H9 (cell line): ENCODE measurements at regions not wholly inside any gene's neighbourhood (a gene's known extent, or its start where the extent isn't known, plus 50 kb on each side); places are given as distances from the start of the nearest gene placed in this dataset.
"Not testable (repeated sequence)": the region's sequence is repeated elsewhere in the genome, so short reads cannot be mapped to it uniquely, and the experiment has no call there.

Experiments used
- DNase-seq: peaks from one replicate; pipeline ENCODE4 v3.0.0-alpha.2; 2017
- H2AFZ ChIP-seq: one replicate; pipeline ENCODE4 v1.6.1; 2013; ENCODE audit warnings: mild to moderate bottlenecking, low read length, control low read depth, moderate library complexity
- H2AK5ac ChIP-seq: 2 replicates; pipeline ENCODE4 v1.6.1; 2013; ENCODE audit warnings: low read length, control low read depth, mixed read lengths; ENCODE audit not compliant: insufficient read length
- H2BK120ac ChIP-seq: one replicate; pipeline ENCODE4 v1.6.1; 2013; ENCODE audit warnings: low read depth, mild to moderate bottlenecking, low read length, control low read depth, inconsistent platforms; ENCODE audit not compliant: poor library complexity, severe bottlenecking
- H2BK12ac ChIP-seq: 2 replicates; pipeline ENCODE4 v1.6.1; 2013; ENCODE audit warnings: low read length, control low read depth, mixed read lengths, low read depth; ENCODE audit not compliant: insufficient read length
- H2BK15ac ChIP-seq: 2 replicates; pipeline ENCODE4 v1.6.1; 2013; ENCODE audit warnings: low read depth, low read length, control low read depth
- H2BK20ac ChIP-seq: one replicate; pipeline ENCODE4 v1.6.1; 2013; ENCODE audit warnings: low read depth, mild to moderate bottlenecking, low read length, control low read depth, inconsistent platforms; ENCODE audit not compliant: poor library complexity, severe bottlenecking
- H2BK5ac ChIP-seq: 2 replicates; pipeline ENCODE4 v1.6.1; 2013; ENCODE audit warnings: low read length, control low read depth, mixed read lengths; ENCODE audit not compliant: insufficient read length
- H3K14ac ChIP-seq: 2 replicates; pipeline ENCODE4 v1.6.1; 2013; ENCODE audit warnings: low read length, control low read depth; ENCODE audit not compliant: insufficient read depth
- H3K18ac ChIP-seq: 2 replicates; pipeline ENCODE4 v1.6.1; 2013; ENCODE audit warnings: low read depth, mild to moderate bottlenecking, mixed read lengths, low read length, control low read depth; ENCODE audit not compliant: insufficient read length
- H3K23ac ChIP-seq: 2 replicates; pipeline ENCODE4 v1.6.1; 2013; ENCODE audit warnings: low read length, control low read depth, mixed read lengths, low read depth; ENCODE audit not compliant: insufficient read length
- H3K23me2 ChIP-seq: 2 replicates; pipeline ENCODE4 v1.6.1; 2013; ENCODE audit warnings: low read depth, mild to moderate bottlenecking, mixed read lengths, low read length, control low read depth; ENCODE audit not compliant: insufficient read length, poor library complexity, severe bottlenecking
- H3K27ac ChIP-seq: 2 replicates; pipeline ENCODE4 v1.5.1; 2013; ENCODE audit warnings: low read length, control low read depth, mixed read lengths, low read depth; ENCODE audit not compliant: insufficient read length
- H3K27me3 ChIP-seq: 2 replicates; pipeline ENCODE4 v1.6.1; 2013; ENCODE audit warnings: low read length, control low read depth, inconsistent platforms; ENCODE audit not compliant: insufficient read depth
- H3K4ac ChIP-seq: 2 replicates; pipeline ENCODE4 v1.6.1; 2013; ENCODE audit warnings: low read depth, mild to moderate bottlenecking, control low read depth, inconsistent platforms, low read length, moderate library complexity
- H3K4me1 ChIP-seq: 2 replicates; pipeline ENCODE4 v1.6.1; 2013; ENCODE audit warnings: low read length, control low read depth, inconsistent platforms; ENCODE audit not compliant: insufficient read depth
- H3K4me2 ChIP-seq: 2 replicates; pipeline ENCODE4 v1.6.1; 2013; ENCODE audit warnings: low read length, control low read depth, mixed read lengths; ENCODE audit not compliant: insufficient read length, insufficient read depth
- H3K56ac ChIP-seq: 2 replicates; pipeline ENCODE4 v1.6.1; 2013; ENCODE audit warnings: low read depth, mild to moderate bottlenecking, mixed read lengths, low read length, control low read depth; ENCODE audit not compliant: insufficient read length
- H3K79me1 ChIP-seq: 2 replicates; pipeline ENCODE4 v1.6.1; 2013; ENCODE audit warnings: low read depth, mild to moderate bottlenecking, moderate library complexity, low read length, control low read depth, inconsistent platforms; ENCODE audit not compliant: insufficient read depth, poor library complexity, severe bottlenecking
- H3K79me2 ChIP-seq: 2 replicates; pipeline ENCODE4 v1.6.1; 2013; ENCODE audit warnings: low read length, control low read depth, inconsistent platforms; ENCODE audit not compliant: insufficient read depth
- H3K9ac ChIP-seq: 2 replicates; pipeline ENCODE4 v1.6.1; 2013; ENCODE audit warnings: low read length, control low read depth, mixed read lengths; ENCODE audit not compliant: insufficient read length; ENCODE audit errors: extremely low read depth
- H3K9me3 ChIP-seq: one replicate; pipeline ENCODE4 v1.6.1; 2013; ENCODE audit warnings: low read depth, low read length, inconsistent platforms; ENCODE audit not compliant: control insufficient read depth
- H3T11ph ChIP-seq: one replicate; pipeline ENCODE4 v1.6.1; 2013; ENCODE audit warnings: mild to moderate bottlenecking, low read length, control low read depth, inconsistent platforms
- H4K20me1 ChIP-seq: one replicate; pipeline ENCODE4 v1.6.1; 2013; ENCODE audit not compliant: control insufficient read depth, insufficient read length, insufficient read depth
- H4K5ac ChIP-seq: 2 replicates; pipeline ENCODE4 v1.6.1; 2013; ENCODE audit warnings: low read depth, mild to moderate bottlenecking, mixed read lengths, low read length, control low read depth; ENCODE audit not compliant: insufficient read length
- H4K8ac ChIP-seq: replicated peaks from 2 replicates; pipeline ENCODE4 v1.6.1; 2013; ENCODE audit warnings: low read length, control low read depth, mixed read lengths, low read depth; ENCODE audit not compliant: insufficient read length
- H4K91ac ChIP-seq: 2 replicates; pipeline ENCODE4 v1.6.1; 2013; ENCODE audit warnings: low read depth, mild to moderate bottlenecking, moderate library complexity, mixed read lengths, low read length, control low read depth; ENCODE audit not compliant: insufficient read length
- H3K27ac Mint-ChIP-seq, 3 experiments: 2 replicates in 2 of 3; 3 replicates in 1 of 3; pipeline ENCODE4 v1.8.0; 2020 to 2021; ENCODE audit warnings: mixed read lengths in 3 of 3, mild to moderate bottlenecking in 1 of 3, moderate library complexity in 1 of 3
- H3K27me3 Mint-ChIP-seq: 2 replicates; pipeline ENCODE4 v1.8.0; 2021; ENCODE audit warnings: low read depth, mild to moderate bottlenecking, moderate library complexity, mixed read lengths
- H3K36me3 Mint-ChIP-seq, 3 experiments: 2 replicates in 2 of 3; 3 replicates in 1 of 3; pipeline ENCODE4 v1.8.0; 2020 to 2021; ENCODE audit warnings: low read depth in 3 of 3, mixed read lengths in 3 of 3; ENCODE audit not compliant: insufficient read depth in 1 of 3
- H3K4me1 Mint-ChIP-seq, 2 experiments: 2 replicates each; pipeline ENCODE4 v1.8.0; 2020; ENCODE audit warnings: mixed read lengths in 2 of 2
- H3K4me3 Mint-ChIP-seq, 2 experiments: 2 replicates in 1 of 2; 3 replicates in 1 of 2; pipeline ENCODE4 v1.8.0; 2020 to 2021; ENCODE audit warnings: mild to moderate bottlenecking in 2 of 2, mixed read lengths in 2 of 2, moderate library complexity in 1 of 2
- H3K9me3 Mint-ChIP-seq, 2 experiments: 2 replicates in 1 of 2; 3 replicates in 1 of 2; pipeline ENCODE4 v1.8.0; 2020; ENCODE audit warnings: mild to moderate bottlenecking in 2 of 2, mixed read lengths in 2 of 2, moderate library complexity in 1 of 2
- CTCF ChIP-seq: fragments of 200-600 bp; sonication (generic); conservative IDR thresholded peaks from 3 replicates; pipeline ENCODE4 v1.8.0; 2021; ENCODE audit warnings: antibody characterized with exemption, mild to moderate bottlenecking
- whole genome bisulfite sequencing: extraction: QIAGEN DNeasy Blood & Tissue Kit; methylation state at CpG from one replicate; pipeline ENCODE4 v1.1.7; 2013; ENCODE audit warnings: missing lambda C conversion rate, low lambda C conversion rate, mixed read lengths; ENCODE audit not compliant: insufficient read length; ENCODE audit errors: extremely low coverage; 5-methylcytosine and 5-hydroxymethylcytosine counted together

- H3K27ac ChIP-seq: no peak overlapping the region
- no peaks in the 10 kb centered on the region for H3K79me2 ChIP-seq
- no peak for DNase-seq
- H4K5ac ChIP-seq: no peak overlapping the region
- H3K9me3 ChIP-seq: no peaks in the 10 kb centered on the region
- H3K4me1 ChIP-seq: peaks cover 2% of the 10 kb centered on the region; the same call in 1 of the 2 replicates
- no peak overlapping the region for H3K56ac ChIP-seq
- no peak overlapping the region for H2BK5ac ChIP-seq
- H2BK15ac ChIP-seq: no peak overlapping the region
- H3K14ac ChIP-seq: no peak overlapping the region
- no peak overlapping the region for H2BK20ac ChIP-seq
- no peaks in the 10 kb centered on the region for H3K23me2 ChIP-seq
- Mint-ChIP-seq H3K9me3 (no peaks in the 10 kb centered on the region), H3K4me1 (peaks cover 9 to 12% of the 10 kb centered on the region in 2 experiments), H3K4me3 (no peak overlapping the region), H3K27ac (no peak overlapping the region), H3K36me3 (no peaks in the 10 kb centered on the region; a peak in 1 of 7 replicates), H3K27me3 (no peaks in the 10 kb centered on the region)
- no peak overlapping the region for H4K8ac ChIP-seq
- H4K91ac ChIP-seq: no peak overlapping the region
- no peak overlapping the region for H2AK5ac ChIP-seq
- no peak overlapping the region for H3K4ac ChIP-seq
- no peaks in the 10 kb centered on the region for H4K20me1 ChIP-seq
- H2BK120ac ChIP-seq: no peak overlapping the region
- no peak overlapping the region for H3K9ac ChIP-seq
- WGBS: no CpG with 5 or more reads among the region's 3 CpGs
- H3K18ac ChIP-seq: no peak overlapping the region
- no peak overlapping the region for H2BK12ac ChIP-seq
- no peak overlapping the region for H3K4me2 ChIP-seq
- no peak overlapping the region for H2AFZ ChIP-seq
- H3T11ph ChIP-seq: no peak overlapping the region
- no peak overlapping the region for H3K23ac ChIP-seq
- no peaks in the 10 kb centered on the region for H3K27me3 ChIP-seq
- no peaks in the 10 kb centered on the region for H3K79me1 ChIP-seq
- TF ChIP-seq CTCF: no peak
Measured at GRCh38 chr18:11458447-11458846, 150.9 kb upstream of the SLC35G4 start.

- Mint-ChIP-seq H3K4me1 (peaks cover 9 to 12% of the 10 kb centered on the region in 2 experiments), H3K27ac (peak overlapping the region in 1 of 3 experiments; percentile 45; a peak in 1 of 7 replicates)
- H3K14ac ChIP-seq, H3K9ac ChIP-seq, H3K79me2 ChIP-seq, H2AK5ac ChIP-seq, H4K8ac ChIP-seq, H3K27me3 Mint-ChIP-seq, H3K27ac ChIP-seq, H3K23me2 ChIP-seq, H2BK12ac ChIP-seq, H2BK15ac ChIP-seq, H3K4me1 ChIP-seq, H3K4me3 Mint-ChIP-seq, H2BK5ac ChIP-seq, H3K18ac ChIP-seq, H3T11ph ChIP-seq, H2BK120ac ChIP-seq, H3K4me2 ChIP-seq, H4K20me1 ChIP-seq, H2BK20ac ChIP-seq, H3K9me3 Mint-ChIP-seq, H3K23ac ChIP-seq, H3K79me1 ChIP-seq, H2AFZ ChIP-seq, H4K5ac ChIP-seq, H3K56ac ChIP-seq, H4K91ac ChIP-seq, H3K4ac ChIP-seq, H3K27me3 ChIP-seq, H3K36me3 Mint-ChIP-seq, DNase-seq, H3K9me3 ChIP-seq: not testable (repeated sequence)
- WGBS: no CpG with 5 or more reads among the region's 3 CpGs
Measured at GRCh38 chr18:11457853-11458252, 151.5 kb upstream of the SLC35G4 start.
